ENCODE measurements at regions not wholly inside any gene's neighbourhood (a gene's known extent, or its start where the extent isn't known, plus 50 kb on each side); places are given as distances from the start of the nearest gene placed in this dataset.

GRCh38 chr3:18151199-18151598 lies 273.9 kb downstream of the SATB1 start:
- TF ChIP-seq CTCF (IDR thresholded peaks at IDR 0.05; ENCODE audit: low read depth, low read length) (no peak), POLR2A (IDR thresholded peaks at IDR 0.05; ENCODE audit: extremely low read depth, insufficient read length) (no peak)

Data from NB4 (cell line).